Gastrocnemius medialis (tissue), 4 donors: ENCODE measurements at regions not wholly inside any gene's neighbourhood (a gene's known extent, or its start where the extent isn't known, plus 50 kb on each side); places are given as distances from the start of the nearest gene placed in this dataset.

Experiments used
- ATAC-seq, 2 donors: fragments of 150-250 bp; one replicate each; pipeline ENCODE4 v1.9.1; 2016
- DNase-seq, 2 donors: peaks; one replicate each; pipeline ENCODE4 v3.0.0-alpha.2; 2019
- H3K27ac ChIP-seq, 4 donors: fragments of 200-600 bp; sonication (generic); 1 replicate in 1 of 4; 2 replicates in 3 of 4; pipeline ENCODE4 v1.5.1; 2016 to 2018; ENCODE audit warnings: mild to moderate bottlenecking in 2 of 4, moderate library complexity in 1 of 4
- H3K27me3 ChIP-seq, 3 donors: fragments of 200-600 bp; sonication (generic) in 2 of 3; 1 replicate in 1 of 3; 2 replicates in 2 of 3; pipeline versions ENCODE4 v1.5.1 to v1.6.0; 2016 to 2019; ENCODE audit warnings: mild to moderate bottlenecking in 1 of 3, moderate library complexity in 1 of 3
- H3K36me3 ChIP-seq, 2 donors: fragments of 200-600 bp; sonication (generic) in 1 of 2; one replicate each; pipeline ENCODE4 v1.5.1; 2017 to 2018
- H3K4me1 ChIP-seq, 2 donors: fragments of 200-600 bp; sonication (generic) in 1 of 2; one replicate each; pipeline ENCODE4 v1.5.1; 2016 to 2017; ENCODE audit warnings: mild to moderate bottlenecking in 2 of 2
- H3K4me3 ChIP-seq, 4 donors: fragments of 200-600 bp; sonication (generic) in 3 of 4; 1 replicate in 1 of 4; 2 replicates in 3 of 4; pipeline ENCODE4 v1.5.1; 2016 to 2019; ENCODE audit warnings: mild to moderate bottlenecking in 2 of 4
- H3K9me3 ChIP-seq, 3 donors: fragments of 200-600 bp; sonication (generic) in 2 of 3; 1 replicate in 1 of 3; 2 replicates in 2 of 3; pipeline ENCODE4 v1.5.1; 2016 to 2019
- CTCF ChIP-seq, 5 experiments: fragments of 450-650 bp in 3 of 5; fragments of 200-600 bp in 2 of 5; sonication (generic) in 2 of 5; IDR thresholded peaks in 4 of 5; conservative IDR thresholded peaks in 1 of 5; 1 replicate in 4 of 5; 2 replicates in 1 of 5; pipeline ENCODE4 v1.5.1; 2016 to 2019; ENCODE audit warnings: antibody characterized with exemption in 5 of 5, mild to moderate bottlenecking in 3 of 5, moderate library complexity in 3 of 5
- POLR2A ChIP-seq, 2 donors: fragments of 450-650 bp; IDR thresholded peaks; one replicate each; pipeline ENCODE4 v1.6.1; 2017; ENCODE audit warnings: antibody characterized with exemption in 2 of 2, mild to moderate bottlenecking in 2 of 2, moderate library complexity in 2 of 2
- in situ Hi-C, 4 donors: fragments of 200-750 bp; cut with MboI; loops; one replicate each; pipeline versions ENCODE4 v1.15.0 to v1.8.0; 2017; ENCODE audit warnings: low sequenced_read_pairs in 4 of 4
- intact Hi-C: fragments of 100-400 bp; cut with DNase I; formaldehyde crosslinking; loops from one replicate; pipeline ENCODE4 v1.15.1; 2023; ENCODE audit warnings: low total_unique reads

- TF ChIP-seq CTCF (IDR thresholded peaks at IDR 0.05 in 4 of 5, conservative IDR thresholded peaks at IDR 0.05 in 1 of 5) (no peak), POLR2A (IDR thresholded peaks at IDR 0.05) (no peak)
- H3K9me3 ChIP-seq = no peaks in the 10 kb centered on the region
- ATAC-seq (no peak), DNase-seq (no peak)
- H3K4me1 ChIP-seq = no peaks in the 10 kb centered on the region
- H3K27ac ChIP-seq = no peak overlapping the region
- H3K36me3 ChIP-seq = no peaks in the 10 kb centered on the region
- H3K27me3 ChIP-seq = no peaks in the 10 kb centered on the region
- H3K4me3 ChIP-seq = no peak overlapping the region
- intact Hi-C loops (no loop called here), in situ Hi-C loops (no loop called here)
Measured at GRCh38 chr16:8342276-8342675, 248.0 kb downstream of the TMEM114 start.

- intact Hi-C loops = no loop called here
- no peaks in the 10 kb centered on the region for H3K27me3 ChIP-seq
- no peak overlapping the region for H3K27ac ChIP-seq
- in situ Hi-C loops = no loop called here
- H3K4me3 ChIP-seq = no peak overlapping the region
- no peaks in the 10 kb centered on the region for H3K36me3 ChIP-seq
- DNase-seq (no peak), ATAC-seq (no peak)
- H3K4me1 ChIP-seq = no peaks in the 10 kb centered on the region
- TF ChIP-seq POLR2A (IDR thresholded peaks at IDR 0.05) (no peak), CTCF (IDR thresholded peaks at IDR 0.05 in 4 of 5, conservative IDR thresholded peaks at IDR 0.05 in 1 of 5) (no peak)
- no peaks in the 10 kb centered on the region for H3K9me3 ChIP-seq
Measured at GRCh38 chr16:8330761-8331160, 259.6 kb downstream of the TMEM114 start.

- TF ChIP-seq CTCF (IDR thresholded peaks at IDR 0.05 in 4 of 5, conservative IDR thresholded peaks at IDR 0.05 in 1 of 5) = no peak
- TF ChIP-seq POLR2A (IDR thresholded peaks at IDR 0.05) = no peak
- in situ Hi-C loops = no loop called here
Measured at GRCh38 chr16:8326232-8326631, 264.1 kb downstream of the TMEM114 start.

GRCh38 chr16:8323153-8323552 lies 267.2 kb downstream of the TMEM114 start:
- in situ Hi-C loops (no loop called here), intact Hi-C loops (no loop called here)
- no peak for ATAC-seq
- H3K27me3 ChIP-seq = no peaks in the 10 kb centered on the region
- H3K9me3 ChIP-seq = no peaks in the 10 kb centered on the region
- H3K27ac ChIP-seq = no peak overlapping the region
- no peak for TF ChIP-seq POLR2A (IDR thresholded peaks at IDR 0.05)
- no peak for TF ChIP-seq CTCF (IDR thresholded peaks at IDR 0.05 in 4 of 5, conservative IDR thresholded peaks at IDR 0.05 in 1 of 5)
- no peaks in the 10 kb centered on the region for H3K36me3 ChIP-seq
- no peak for DNase-seq
- H3K4me1 ChIP-seq = no peaks in the 10 kb centered on the region
- H3K4me3 ChIP-seq = no peak overlapping the region

More at GRCh38 chr16:8326232-8326631, 264.1 kb downstream of the TMEM114 start:
- H3K9me3 ChIP-seq = no peaks in the 10 kb centered on the region
- no peak overlapping the region for H3K4me3 ChIP-seq
- no peak for ATAC-seq
- DNase-seq = no peak
- H3K27me3 ChIP-seq = no peaks in the 10 kb centered on the region
- H3K27ac ChIP-seq = no peak overlapping the region
- H3K36me3 ChIP-seq = no peaks in the 10 kb centered on the region
- intact Hi-C loops = no loop called here
- no peaks in the 10 kb centered on the region for H3K4me1 ChIP-seq

- Histone ChIP-seq H3K9me3 (no peaks in the 10 kb centered on the region), H3K27me3 (no peaks in the 10 kb centered on the region), H3K27ac (no peak overlapping the region), H3K4me1 (no peaks in the 10 kb centered on the region), H3K4me3 (no peak overlapping the region), H3K36me3 (no peaks in the 10 kb centered on the region)
- ATAC-seq (no peak), DNase-seq (no peak)
- no peak for TF ChIP-seq CTCF (IDR thresholded peaks at IDR 0.05 in 4 of 5, conservative IDR thresholded peaks at IDR 0.05 in 1 of 5)
- no peak for TF ChIP-seq POLR2A (IDR thresholded peaks at IDR 0.05)
- in situ Hi-C loops (no loop called here), intact Hi-C loops (no loop called here)
Measured at GRCh38 chr16:8320131-8320530, 270.2 kb downstream of the TMEM114 start.
